K562 (cell line): ENCODE measurements at regions not wholly inside any gene's neighbourhood (a gene's known extent, or its start where the extent isn't known, plus 50 kb on each side); places are given as distances from the start of the nearest gene placed in this dataset.

Experiments used
- CBFB ChIP-seq: sonication (generic); formaldehyde crosslinking; IDR thresholded peaks from 2 replicates; pipeline ENCODE4 v1.4.0; 2020; ENCODE audit warnings: mild to moderate bottlenecking, missing genetic modification reagents
- NONO ChIP-seq, 2 experiments: fragments of 200-400 bp in 1 of 2; fragments of 450-650 bp in 1 of 2; formaldehyde crosslinking in 1 of 2; IDR thresholded peaks; 2 replicates each; pipeline ENCODE4 v1.6.1; 2017; ENCODE audit warnings: low read depth in 2 of 2, mild to moderate bottlenecking in 2 of 2, moderate library complexity in 2 of 2, low read length in 1 of 2
- POLR2AphosphoS5 ChIP-seq: IDR thresholded peaks from 2 replicates; pipeline ENCODE4 v1.6.1; 2011; ENCODE audit warnings: mild to moderate bottlenecking, low read depth, low read length, moderate library complexity; ENCODE audit not compliant: control insufficient read depth, insufficient read depth
- PREB ChIP-seq: sonication (generic); formaldehyde crosslinking; IDR thresholded peaks from 2 replicates; pipeline ENCODE4 v1.8.1; 2023; ENCODE audit warnings: mild to moderate bottlenecking, missing genetic modification reagents
- SETDB1 ChIP-seq: IDR thresholded peaks from one replicate; pipeline ENCODE4 v1.6.1; 2012; ENCODE audit warnings: low read length, control low read depth, inconsistent platforms
- TSHZ1 ChIP-seq: fragments of 250-450 bp; sonication (Bioruptor Pico); IDR thresholded peaks from 2 replicates; pipeline ENCODE4 v1.4.0; 2020; ENCODE audit warnings: mild to moderate bottlenecking, moderate library complexity
- UBTF ChIP-seq, 2 experiments: IDR thresholded peaks; 2 replicates each; pipeline ENCODE4 v1.6.1; 2012; ENCODE audit warnings: improper control_type of control experiment in 2 of 2, low read depth in 2 of 2, low read length in 2 of 2, borderline replicate concordance in 1 of 2
- ZNF707 ChIP-seq: fragments of 250-450 bp; sonication (Bioruptor Pico); conservative IDR thresholded peaks from 2 replicates; pipeline ENCODE4 v1.8.0; 2022; ENCODE audit warnings: inconsistent platforms, mild to moderate bottlenecking, moderate library complexity

GRCh38 chr11:18853086-18853720 is 61.6 kb upstream of the PTPN5 start:
- no peak for TF ChIP-seq POLR2AphosphoS5
- no peak for TF ChIP-seq PREB (CRISPR knock-in tag)
- no peak for TF ChIP-seq ZNF707 (CRISPR knock-in tag)
- no peak for TF ChIP-seq NONO (IDR thresholded peaks at IDR 0.05; ENCODE audit: low read depth in 2 of 2, low read length in 1 of 2)
- no peak for TF ChIP-seq SETDB1
- no peak for TF ChIP-seq TSHZ1 (CRISPR knock-in tag)
- TF ChIP-seq UBTF (IDR thresholded peaks at IDR 0.05; ENCODE audit: borderline replicate concordance in 1 of 2, low read depth in 2 of 2, low read length in 2 of 2): no peak
- TF ChIP-seq CBFB (CRISPR knock-in tag): no peak
